K562 (cell line): ENCODE measurements at regions not wholly inside any gene's neighbourhood (a gene's known extent, or its start where the extent isn't known, plus 50 kb on each side); places are given as distances from the start of the nearest gene placed in this dataset.

Source experiments
- ATAC-seq: fragments of 200-7000 bp; cut with Tn5 transposase; 3 replicates; pipeline ENCODE4 v1.9.1; 2020; ENCODE audit warnings: moderate library complexity
- BruUV-seq: library from RNA; stranded (reverse); fragments of 400-500 nt; replicated peaks from 2 replicates; lab custom pipeline; 2021; lab: Mats Ljungman, UMichigan
- CTCF ChIA-PET: fragments of 300-600 bp; formaldehyde crosslinking; extraction: SDS; loops from one replicate; lab custom pipeline; 2021; ENCODE audit warnings: low intra/inter-chr PET ratio; lab: Yijun Ruan, JAX
- POLR2A ChIA-PET: fragments of 300-600, 350-650 bp; sonication (Branson Sonifier 250); formaldehyde crosslinking; extraction: SDS; loops from one replicate; lab custom pipeline; 2021; ENCODE audit warnings: antibody characterized with exemption, inconsistent platforms; lab: Yijun Ruan, JAX
- DNase-seq, 4 experiments: peaks; one replicate each; pipeline versions ENCODE4 v3.0.0 to v3.0.0-alpha.2; 2011 to 2018; ENCODE audit warnings: low spot score in 3 of 4, mixed read lengths in 3 of 4; ENCODE audit errors: extremely low read depth in 1 of 4
- FAIRE-seq: peaks from 2 replicates; lab custom pipeline; 2011; peaks lifted over from hg19 to GRCh38; lab: Jason Lieb, UNC
- H2AFZ ChIP-seq: 2 replicates; pipeline ENCODE4 v1.6.0; 2011; ENCODE audit warnings: low read depth, low read length, control low read depth, inconsistent platforms
- H3K27ac ChIP-seq: fragments of 200-600 bp; 3 replicates; pipeline ENCODE4 v1.8.0; 2011; ENCODE audit warnings: low read depth, mild to moderate bottlenecking, control low read depth, inconsistent platforms, low read length, moderate library complexity, mixed read lengths; ENCODE audit errors: extremely low read depth
- H3K27me3 ChIP-seq, 2 experiments: fragments of 300-600 bp in 1 of 2; 2 replicates in 1 of 2; 3 replicates in 1 of 2; pipeline versions ENCODE4 v1.6.0 to v1.8.0; 2011; ENCODE audit warnings: inconsistent platforms in 2 of 2, low read length in 2 of 2, mild to moderate bottlenecking in 1 of 2, mixed read lengths in 1 of 2, moderate library complexity in 1 of 2; ENCODE audit not compliant: control insufficient read depth in 2 of 2, insufficient read depth in 2 of 2
- H3K36me3 ChIP-seq: fragments of 300-600 bp; 3 replicates; pipeline ENCODE4 v1.8.0; 2011; ENCODE audit warnings: mild to moderate bottlenecking, low read length, inconsistent platforms; ENCODE audit not compliant: control insufficient read depth, insufficient read depth
- H3K4me1 ChIP-seq, 2 experiments: fragments of 200-600 bp in 1 of 2; replicated peaks in 1 of 2; 2 replicates in 1 of 2; 3 replicates in 1 of 2; pipeline versions ENCODE4 v1.5.1 to v1.8.0; 2011; ENCODE audit warnings: inconsistent platforms in 2 of 2, low read length in 2 of 2, mild to moderate bottlenecking in 1 of 2, mixed read lengths in 1 of 2, moderate library complexity in 1 of 2; ENCODE audit not compliant: control insufficient read depth in 2 of 2, insufficient read depth in 2 of 2
- H3K4me2 ChIP-seq: 2 replicates; pipeline ENCODE4 v1.6.1; 2011; ENCODE audit warnings: low read length, control low read depth, inconsistent platforms, mixed read lengths; ENCODE audit not compliant: insufficient read depth
- H3K4me3 ChIP-seq: fragments of 200-600 bp; sonication (generic), shearing (Covaris generic); 2 replicates; pipeline ENCODE4 v1.5.1; 2016; ENCODE audit warnings: control low read depth, inconsistent platforms
- H3K79me2 ChIP-seq: fragments of 200-600 bp; 3 replicates; pipeline ENCODE4 v1.8.0; 2011; ENCODE audit warnings: low read length, inconsistent platforms; ENCODE audit not compliant: control insufficient read depth, insufficient read depth
- H3K9ac ChIP-seq, 2 experiments: 2 replicates each; pipeline versions ENCODE4 v1.6.0 to v1.6.1; 2011; ENCODE audit warnings: low read depth in 2 of 2, low read length in 2 of 2, control low read depth in 1 of 2, inconsistent platforms in 1 of 2, mild to moderate bottlenecking in 1 of 2, mixed read lengths in 1 of 2; ENCODE audit not compliant: insufficient read depth in 1 of 2
- H3K9me1 ChIP-seq: one replicate; pipeline ENCODE4 v1.6.0; 2011; ENCODE audit warnings: inconsistent platforms, mild to moderate bottlenecking, low read length, moderate library complexity; ENCODE audit not compliant: control insufficient read depth, insufficient read depth
- H3K9me3 ChIP-seq: replicated peaks from 2 replicates; pipeline ENCODE4 v1.5.1; 2011; ENCODE audit warnings: low read depth, low read length, inconsistent platforms; ENCODE audit not compliant: control insufficient read depth, insufficient read depth
- H4K20me1 ChIP-seq: replicated peaks from 2 replicates; pipeline ENCODE4 v1.6.1; 2011; ENCODE audit warnings: low read length, inconsistent platforms, mixed read lengths; ENCODE audit not compliant: control insufficient read depth, insufficient read depth
- E2F4 ChIP-seq: sonication (generic); formaldehyde crosslinking; IDR thresholded peaks from 2 replicates; pipeline ENCODE4 v1.8.0; 2022; ENCODE audit warnings: mild to moderate bottlenecking, low read depth, missing genetic modification reagents
- ELF1 ChIP-seq: fragments of 200-800 bp; sonication (Bioruptor generic); IDR thresholded peaks from 2 replicates; pipeline ENCODE4 v1.6.1; 2016; ENCODE audit warnings: missing genetic modification characterization, missing compliant biosample characterization
- FOXA3 ChIP-seq, 2 experiments: fragments of 450-650 bp in 1 of 2; sonication (generic) in 1 of 2; formaldehyde crosslinking; IDR thresholded peaks in 1 of 2; conservative IDR thresholded peaks in 1 of 2; 2 replicates each; pipeline versions ENCODE4 v1.4.0 to v1.8.0; 2020 to 2022; ENCODE audit warnings: mild to moderate bottlenecking in 2 of 2, missing genetic modification reagents in 1 of 2
- JUNB ChIP-seq: fragments of 450-650 bp; formaldehyde crosslinking; conservative IDR thresholded peaks from 2 replicates; pipeline ENCODE4 v1.4.0; 2020; ENCODE audit warnings: mild to moderate bottlenecking
- NR4A1 ChIP-seq, 2 experiments: fragments of 250-450 bp in 1 of 2; fragments of 450-650 bp in 1 of 2; sonication (Bioruptor Pico) in 1 of 2; IDR thresholded peaks; 2 replicates each; pipeline versions ENCODE4 v1.4.0 to v1.6.1; 2016 to 2020; ENCODE audit warnings: mild to moderate bottlenecking in 2 of 2, missing compliant biosample characterization in 1 of 2, missing genetic modification characterization in 1 of 2, moderate library complexity in 1 of 2
- PREB ChIP-seq: sonication (generic); formaldehyde crosslinking; IDR thresholded peaks from 2 replicates; pipeline ENCODE4 v1.8.1; 2023; ENCODE audit warnings: mild to moderate bottlenecking, missing genetic modification reagents
- USF2 ChIP-seq: sonication (generic); formaldehyde crosslinking; IDR thresholded peaks from 2 replicates; pipeline ENCODE4 v1.5.0; 2020; ENCODE audit warnings: missing genetic modification reagents
- ZBTB49 ChIP-seq: sonication (generic); formaldehyde crosslinking; IDR thresholded peaks from 2 replicates; pipeline ENCODE4 v1.8.0; 2022; ENCODE audit warnings: missing genetic modification reagents, mild to moderate bottlenecking, borderline replicate concordance
- ZNF3 ChIP-seq: fragments of 250-450 bp; sonication (Bioruptor Pico); IDR thresholded peaks from 2 replicates; pipeline ENCODE4 v1.5.0; 2021; ENCODE audit warnings: mild to moderate bottlenecking, moderate library complexity
- ZNF639 ChIP-seq, 2 experiments: fragments of 200-800 bp in 1 of 2; sonication (Bioruptor generic) in 1 of 2; sonication (generic) in 1 of 2; formaldehyde crosslinking in 1 of 2; IDR thresholded peaks in 1 of 2; conservative IDR thresholded peaks in 1 of 2; 2 replicates each; pipeline versions ENCODE4 v1.5.0 to v1.6.1; 2016 to 2020; ENCODE audit warnings: missing compliant biosample characterization in 1 of 2, missing genetic modification characterization in 1 of 2, missing genetic modification reagents in 1 of 2
- ZSCAN32 ChIP-seq: fragments of 450-650 bp; formaldehyde crosslinking; IDR thresholded peaks from 2 replicates; pipeline ENCODE4 v1.4.0; 2020; ENCODE audit warnings: mild to moderate bottlenecking, moderate library complexity
- WGBS: fragments of 100-300 bp; shearing (Covaris generic); methylation state at CpG from one replicate; pipeline ENCODE4 v1.1.6; 2016; ENCODE audit warnings: low coverage, mixed read lengths; ENCODE audit not compliant: insufficient coverage; ENCODE audit errors: missing lambda C conversion rate; 5-methylcytosine and 5-hydroxymethylcytosine counted together
- in situ Hi-C: fragments of 300-500 bp; cut with MboI; formaldehyde crosslinking; loops from 4 replicates; pipeline ENCODE4 v1.15.0; 2018; ENCODE audit warnings: inconsistent platforms, mixed read lengths
- intact Hi-C: fragments of 100-400 bp; cut with micrococcal nuclease; formaldehyde crosslinking; loops from 2 replicates; pipeline ENCODE4 v1.14.2; 2022

GRCh38 chrX:26442340-26442739 is 226.4 kb downstream of the MAGEB5 start:
- WGBS: 0% methylated on average over 1 of the region's 1 CpG
- in situ Hi-C loops (no loop called here), intact Hi-C loops (no loop called here)
- Histone ChIP-seq H3K79me2 (no peaks in the 10 kb centered on the region), H3K9ac (no peak overlapping the region), H3K4me1 (no peaks in the 10 kb centered on the region), H3K9me3 (no peaks in the 10 kb centered on the region), H3K9me1 (no peaks in the 10 kb centered on the region), H4K20me1 (no peaks in the 10 kb centered on the region), H3K27ac (no peak overlapping the region), H3K36me3 (no peaks in the 10 kb centered on the region), H3K27me3 (no peaks in the 10 kb centered on the region), H3K4me3 (no peak overlapping the region), H2AFZ (no peak overlapping the region), H3K4me2 (no peak overlapping the region)
- ChIA-PET POLR2A (no interaction called here), CTCF (no interaction called here)
- ATAC-seq: no peak
- DNase-seq: peak in 1 of 4 experiments; percentile 0
- FAIRE-seq: no peak
- no TSS peak for BruUV-seq
- no peak for TF ChIP-seq NR4A1 (CRISPR knock-in tag; IDR thresholded peaks at IDR 0.05)
- TF ChIP-seq NR4A1 (tag; IDR thresholded peaks at IDR 0.05): no peak
- no peak for TF ChIP-seq USF2 (CRISPR knock-in tag)
- TF ChIP-seq ZSCAN32 (CRISPR knock-in tag): no peak
- TF ChIP-seq ELF1: no peak
- TF ChIP-seq PREB (CRISPR knock-in tag): no peak
- TF ChIP-seq E2F4: no peak
- no peak for TF ChIP-seq ZBTB49 (CRISPR knock-in tag)
- no peak for TF ChIP-seq ZNF639 (CRISPR knock-in tag; conservative IDR thresholded peaks at IDR 0.05 in 1 of 2, IDR thresholded peaks at IDR 0.05 in 1 of 2)
- TF ChIP-seq ZNF3 (CRISPR knock-in tag): no peak
- no peak for TF ChIP-seq JUNB (CRISPR knock-in tag)
- no peak for TF ChIP-seq FOXA3 (CRISPR knock-in tag; conservative IDR thresholded peaks at IDR 0.05 in 1 of 2, IDR thresholded peaks at IDR 0.05 in 1 of 2)
